OCI-LY3 (cell line): ENCODE measurements at regions not wholly inside any gene's neighbourhood (a gene's known extent, or its start where the extent isn't known, plus 50 kb on each side); places are given as distances from the start of the nearest gene placed in this dataset.

Experiments used
- H2AFZ ChIP-seq: fragments of 200-600, 300-600 bp; shearing (Covaris generic); 2 replicates; pipeline ENCODE4 v1.6.0; 2014; ENCODE audit warnings: antibody characterized with exemption, low read depth, low read length
- H3K27ac ChIP-seq: fragments of 200-600, 300-600 bp; sonication (generic); 2 replicates; pipeline ENCODE4 v1.5.1; 2014; ENCODE audit warnings: mild to moderate bottlenecking, low read length, moderate library complexity, mixed read lengths
- H3K27me3 ChIP-seq: fragments of 200-600, 300-600 bp; sonication (generic); 2 replicates; pipeline ENCODE4 v1.6.1; 2014; ENCODE audit warnings: low read depth, low read length, mixed read lengths
- H3K36me3 ChIP-seq: fragments of 200-600, 300-600 bp; sonication (generic); replicated peaks from 2 replicates; pipeline ENCODE3; 2014; ENCODE audit warnings: low read depth, low read length, mixed read lengths
- H3K4me1 ChIP-seq: fragments of 300-600, 200-600 bp; sonication (generic); 2 replicates; pipeline ENCODE4 v1.6.1; 2014; ENCODE audit warnings: low read length, mixed read lengths
- H3K4me2 ChIP-seq: fragments of 200-600, 300-600 bp; sonication (generic); 2 replicates; pipeline ENCODE4 v1.6.1; 2014; ENCODE audit warnings: low read length, mixed read lengths
- H3K4me3 ChIP-seq: fragments of 300-600, 200-600 bp; sonication (generic); 2 replicates; pipeline ENCODE4 v1.5.1; 2014; ENCODE audit warnings: antibody characterized with exemption, mild to moderate bottlenecking, low read length, moderate library complexity
- H3K79me2 ChIP-seq: fragments of 300-600, 200-600 bp; shearing (Covaris generic); 2 replicates; pipeline ENCODE4 v1.6.1; 2014; ENCODE audit warnings: mild to moderate bottlenecking, low read length, mixed read lengths
- H3K9ac ChIP-seq: fragments of 300-600, 200-600 bp; shearing (Covaris generic); 2 replicates; pipeline ENCODE4 v1.6.0; 2014; ENCODE audit warnings: mild to moderate bottlenecking, low read length, moderate library complexity
- H3K9me3 ChIP-seq: fragments of 200-600, 300-600 bp; shearing (Covaris generic); 2 replicates; pipeline ENCODE4 v1.6.1; 2014; ENCODE audit warnings: low read length, mixed read lengths; ENCODE audit not compliant: insufficient read depth
- H4K20me1 ChIP-seq: fragments of 200-600, 300-600 bp; sonication (generic); 2 replicates; pipeline ENCODE4 v1.6.1; 2016; ENCODE audit warnings: low read length, mixed read lengths; ENCODE audit not compliant: insufficient read depth
- CTCF ChIP-seq: fragments of 200-600, 300-600 bp; sonication (generic); IDR thresholded peaks from 2 replicates; pipeline ENCODE4 v1.5.1; 2014; ENCODE audit warnings: antibody characterized with exemption, low read length, low read depth
- EZH2phosphoT487 ChIP-seq: fragments of 200-600 bp; shearing (Covaris generic); IDR thresholded peaks from 2 replicates; pipeline ENCODE4 v1.6.1; 2018; ENCODE audit warnings: antibody characterized with exemption, mixed run types, low read depth

- Histone ChIP-seq H3K27me3 (peaks cover 3% of the 10 kb centered on the region; the same call in 1 of the 2 replicates), H3K27ac (no peak overlapping the region), H3K79me2 (no peaks in the 10 kb centered on the region), H3K4me1 (no peaks in the 10 kb centered on the region), H4K20me1 (no peaks in the 10 kb centered on the region), H3K36me3 (no peaks in the 10 kb centered on the region), H3K9ac (no peak overlapping the region), H3K4me2 (no peak overlapping the region), H3K9me3 (no peaks in the 10 kb centered on the region), H2AFZ (no peak overlapping the region), H3K4me3 (no peak overlapping the region)
- TF ChIP-seq CTCF (no peak), EZH2phosphoT487 (no peak)
Measured at GRCh38 chr3:159536876-159537275, 451.8 kb upstream of the IL12A start.

DNA sequence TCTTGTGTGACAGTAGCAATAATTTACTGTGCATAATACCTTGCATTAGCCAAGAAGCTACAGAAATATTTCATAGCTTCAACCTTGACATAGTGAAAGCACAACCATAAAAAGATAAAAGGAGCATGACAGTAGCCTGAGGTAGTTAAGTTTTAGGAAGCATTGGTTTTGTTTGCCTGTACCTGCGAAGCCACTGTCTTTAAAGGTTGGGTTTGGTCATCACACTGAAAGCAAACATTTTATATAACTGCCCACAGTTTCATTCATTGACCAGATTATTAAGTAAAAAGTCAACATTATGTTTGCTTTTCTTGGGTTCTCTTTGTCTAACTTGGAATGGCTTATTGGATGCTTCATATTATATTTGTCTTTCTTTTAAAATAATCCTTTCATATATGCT lies 450.1 kb upstream of the IL12A start:
- H3K9me3 ChIP-seq = no peaks in the 10 kb centered on the region
- H3K4me2 ChIP-seq = no peak overlapping the region
- no peaks in the 10 kb centered on the region for H3K36me3 ChIP-seq
- no peak overlapping the region for H3K27ac ChIP-seq
- H3K27me3 ChIP-seq = peaks cover 3% of the 10 kb centered on the region; the same call in 1 of the 2 replicates
- no peaks in the 10 kb centered on the region for H4K20me1 ChIP-seq
- no peak overlapping the region for H3K9ac ChIP-seq
- no peak overlapping the region for H2AFZ ChIP-seq
- TF ChIP-seq CTCF (no peak), EZH2phosphoT487 (no peak)
- no peaks in the 10 kb centered on the region for H3K79me2 ChIP-seq
- no peak overlapping the region for H3K4me3 ChIP-seq
- H3K4me1 ChIP-seq = no peaks in the 10 kb centered on the region

GRCh38 chr3:159540882-159541495 lies 447.6 kb upstream of the IL12A start:
- peaks cover 3% of the 10 kb centered on the region; the same call in 1 of the 2 replicates for H3K27me3 ChIP-seq
- no peaks in the 10 kb centered on the region for H3K9me3 ChIP-seq
- H3K4me2 ChIP-seq = no peak overlapping the region
- no peak overlapping the region for H3K27ac ChIP-seq
- H4K20me1 ChIP-seq = no peaks in the 10 kb centered on the region
- H3K9ac ChIP-seq = no peak overlapping the region
- no peaks in the 10 kb centered on the region for H3K79me2 ChIP-seq
- TF ChIP-seq CTCF (no peak), EZH2phosphoT487 (no peak)
- no peak overlapping the region for H3K4me3 ChIP-seq
- no peaks in the 10 kb centered on the region for H3K36me3 ChIP-seq
- H2AFZ ChIP-seq = no peak overlapping the region
- H3K4me1 ChIP-seq = no peaks in the 10 kb centered on the region

DNA sequence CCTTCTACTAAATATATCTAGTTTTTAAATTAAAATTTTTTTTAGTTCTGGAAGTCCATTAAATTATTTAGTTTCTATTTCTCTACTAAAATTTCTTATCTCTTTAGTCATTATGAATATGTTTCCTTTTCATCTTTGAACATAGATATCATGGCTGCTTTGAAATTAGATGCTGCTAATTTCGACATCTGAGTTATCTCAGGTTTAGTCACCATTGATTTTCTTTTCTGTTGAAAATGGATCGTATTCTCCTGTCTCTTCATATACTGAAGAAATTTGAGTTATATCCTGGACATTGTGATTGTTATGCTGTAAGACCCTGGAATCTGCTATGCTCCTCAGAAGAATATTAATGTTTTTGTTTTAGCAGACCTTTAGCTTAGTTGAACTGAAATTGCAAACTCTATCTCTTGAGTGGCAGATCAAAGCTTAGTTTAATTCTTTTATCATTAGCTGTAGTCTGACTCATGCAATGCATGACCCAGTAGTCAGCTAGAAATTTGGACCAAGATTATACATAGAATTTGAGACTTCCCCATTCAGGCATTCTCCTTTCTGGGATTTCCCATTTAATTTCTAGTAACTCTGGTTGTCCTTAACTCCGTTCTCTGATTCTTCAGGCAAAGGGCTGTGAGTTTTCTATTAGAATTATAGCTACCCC lies 439.8 kb upstream of the IL12A start:
- Histone ChIP-seq H3K27ac (no peak overlapping the region), H2AFZ (no peak overlapping the region), H4K20me1 (no peaks in the 10 kb centered on the region), H3K4me3 (no peak overlapping the region), H3K9me3 (0 out of 2 replicates have a peak, but pooled peaks cover 6% of the 10 kb centered on the region), H3K36me3 (no peaks in the 10 kb centered on the region), H3K79me2 (no peaks in the 10 kb centered on the region), H3K9ac (no peak overlapping the region), H3K4me2 (no peak overlapping the region), H3K27me3 (no peaks in the 10 kb centered on the region), H3K4me1 (no peaks in the 10 kb centered on the region)
- TF ChIP-seq CTCF (no peak), EZH2phosphoT487 (no peak)
